DMS114 treated with DMSO at 0.1 percent for 48 hours (cell line): ENCODE measurements at regions not wholly inside any gene's neighbourhood (a gene's known extent, or its start where the extent isn't known, plus 50 kb on each side); places are given as distances from the start of the nearest gene placed in this dataset.

ENCODE experiments used
- DNase-seq: peaks from one replicate; lab custom pipeline; 2025; ENCODE audit not compliant: unreplicated experiment; lab: John Stamatoyannopoulos, UW

GRCh38 chr10:111873041-111873440, 310.5 kb downstream of the GPAM start:
- no peak for DNase-seq

- no peak for DNase-seq
Observed at GRCh38 chr10:111873621-111874135, 309.9 kb downstream of the GPAM start.

GRCh38 chr10:111874576-111874975, 309.0 kb downstream of the GPAM start:
- no peak for DNase-seq

DNA sequence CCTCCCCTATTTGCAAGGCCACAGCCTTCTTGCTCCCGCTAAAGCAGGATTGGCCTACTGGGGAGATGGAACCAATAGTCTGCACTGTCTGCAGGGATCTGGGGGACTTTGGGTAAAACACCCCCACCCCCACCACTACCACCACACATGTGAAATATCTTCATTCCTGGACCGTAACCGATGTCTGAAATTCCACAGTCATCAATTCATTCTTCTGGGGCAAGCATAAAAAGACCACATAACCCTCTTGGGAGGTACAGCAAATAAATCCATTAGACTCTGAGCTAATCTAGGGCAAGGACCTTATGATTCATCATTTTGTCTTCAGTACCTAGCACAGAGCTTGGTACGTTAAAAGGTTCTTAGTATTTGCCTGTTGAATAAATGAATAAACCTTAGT, 307.8 kb downstream of the GPAM start:
- DNase-seq: no peak

GRCh38 chr10:111877258-111877657, 306.3 kb downstream of the GPAM start:
- no peak for DNase-seq

DNA sequence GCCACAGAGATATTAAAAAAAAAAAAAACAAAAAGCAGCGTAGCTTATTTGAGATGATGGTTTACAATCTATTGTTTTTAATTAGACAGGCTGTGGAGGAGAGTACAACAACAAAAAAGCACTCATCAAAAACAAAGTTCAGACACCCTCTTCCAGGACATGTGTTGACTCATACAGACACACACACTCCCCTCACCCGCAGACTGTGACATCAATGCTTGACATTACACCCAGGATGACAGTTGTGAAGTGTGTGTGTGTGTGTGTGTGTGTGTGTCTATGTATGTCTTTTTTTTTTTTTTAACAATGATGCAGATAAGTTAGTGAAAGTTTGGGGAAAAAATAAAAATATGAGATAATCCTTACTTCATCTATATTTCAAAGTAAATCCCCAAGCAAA, 303.6 kb downstream of the GPAM start:
- no peak for DNase-seq

DNA sequence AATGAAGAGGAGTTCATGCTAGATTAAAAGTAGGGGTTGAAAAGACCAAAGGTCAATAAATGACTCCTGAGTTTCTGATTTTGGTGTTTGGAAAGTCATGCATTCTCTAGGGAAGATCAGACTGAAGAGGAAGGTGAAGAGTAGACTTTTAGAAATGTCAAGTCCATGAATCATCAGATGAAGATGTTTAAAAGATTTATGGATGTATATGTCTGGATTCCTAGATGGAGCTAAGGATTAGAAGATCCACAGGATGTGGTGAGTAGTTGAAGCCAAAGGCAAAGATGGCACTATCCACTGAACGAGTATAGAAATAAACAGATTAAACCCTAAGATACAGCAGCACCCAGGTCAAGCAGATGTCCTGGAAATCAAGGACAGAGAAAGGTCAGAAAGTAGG, 298.5 kb downstream of the GPAM start:
- no peak for DNase-seq

GRCh38 chr10:111885919-111886318, 297.6 kb downstream of the GPAM start:
- no peak for DNase-seq

DNA sequence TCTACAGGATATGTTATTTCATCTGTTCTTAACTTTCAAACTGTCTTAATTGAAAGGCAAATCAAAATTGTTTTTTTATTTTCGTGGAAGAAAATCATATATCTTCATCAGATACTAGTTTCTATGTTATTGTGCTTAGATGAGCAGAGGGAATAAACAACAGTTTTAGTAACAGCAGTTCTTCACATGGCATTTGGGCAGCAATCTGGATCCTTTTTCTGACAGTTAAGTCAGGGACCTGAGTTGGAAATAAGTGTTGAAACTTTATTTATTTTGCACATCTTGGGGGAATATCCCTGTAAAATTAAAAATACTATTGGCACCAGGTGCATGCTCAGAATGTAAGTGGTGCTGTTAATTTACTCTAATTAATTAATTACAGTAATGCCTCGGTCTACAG, 296.3 kb downstream of the GPAM start:
- DNase-seq: no peak

DNA sequence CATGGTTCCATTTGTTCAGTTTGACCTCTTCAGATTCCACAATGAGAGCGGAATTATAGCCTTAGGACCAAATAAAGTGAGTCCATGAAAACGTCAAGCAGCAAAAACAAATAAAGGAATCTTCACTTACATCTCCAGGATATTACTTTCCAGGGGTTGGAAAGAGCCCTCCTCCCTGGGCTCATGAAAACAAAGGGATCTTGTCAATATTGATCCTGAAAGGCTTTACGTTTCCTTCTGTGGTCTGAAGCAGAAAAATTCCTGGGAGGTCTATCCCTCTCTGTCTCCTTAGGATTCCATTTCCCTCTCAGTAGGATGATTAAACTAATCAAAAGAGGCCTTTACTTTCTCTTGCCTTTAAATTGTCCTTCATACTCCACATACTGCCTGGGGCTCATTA, 293.5 kb downstream of the GPAM start:
- no peak for DNase-seq

- no peak for DNase-seq
Observed at GRCh38 chr10:111916011-111916410, 267.6 kb downstream of the GPAM start.

- DNase-seq: no peak
Observed at GRCh38 chr10:111921821-111922220, 261.7 kb downstream of the GPAM start.

DNA sequence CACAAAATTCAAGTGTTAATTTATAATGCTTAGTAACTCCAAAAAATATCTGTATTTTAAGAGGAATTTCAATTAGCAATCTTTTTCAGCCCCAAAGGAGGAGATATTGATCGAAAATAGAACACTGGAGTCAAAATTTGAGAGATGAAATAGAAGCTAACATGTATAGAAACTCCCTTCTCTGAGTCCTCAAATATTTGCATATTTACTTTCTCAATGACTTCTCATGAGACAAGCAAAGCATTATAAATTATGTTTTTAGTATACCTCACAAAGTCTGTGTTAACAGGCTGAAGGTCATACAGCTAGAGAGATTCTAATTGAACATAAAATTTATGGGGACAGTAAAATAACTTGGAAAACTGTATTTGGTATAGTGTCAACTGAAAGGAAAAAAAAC, 260.5 kb downstream of the GPAM start:
- no peak for DNase-seq

DNA sequence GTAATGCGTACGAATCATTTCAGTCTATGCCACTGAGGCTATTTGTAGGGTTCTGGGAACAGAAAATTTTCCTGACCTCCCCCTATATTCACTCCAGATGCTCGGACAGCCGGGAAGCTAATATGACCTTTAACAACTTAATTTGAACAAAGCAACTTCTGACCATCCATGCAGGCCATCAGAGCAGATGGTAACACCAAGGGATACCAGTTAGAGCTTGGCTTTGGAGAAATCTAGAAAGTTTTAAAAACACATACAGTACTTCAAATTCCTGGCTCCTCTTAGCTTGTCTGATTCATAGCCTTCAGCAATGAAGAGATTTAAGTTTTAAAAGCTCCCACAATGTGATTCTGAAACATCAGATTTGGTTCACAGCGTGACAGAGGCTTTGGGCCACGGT, 257.3 kb downstream of the GPAM start:
- DNase-seq: no peak

- no peak for DNase-seq
Observed at GRCh38 chr10:111933937-111934336, 249.6 kb downstream of the GPAM start.

- no peak for DNase-seq
Observed at GRCh38 chr10:111934931-111935330, 248.6 kb downstream of the GPAM start.

GRCh38 chr10:111936143-111936542, 247.4 kb downstream of the GPAM start:
- DNase-seq: no peak

GRCh38 chr10:111944331-111944730, 239.2 kb downstream of the GPAM start:
- no peak for DNase-seq

DNA sequence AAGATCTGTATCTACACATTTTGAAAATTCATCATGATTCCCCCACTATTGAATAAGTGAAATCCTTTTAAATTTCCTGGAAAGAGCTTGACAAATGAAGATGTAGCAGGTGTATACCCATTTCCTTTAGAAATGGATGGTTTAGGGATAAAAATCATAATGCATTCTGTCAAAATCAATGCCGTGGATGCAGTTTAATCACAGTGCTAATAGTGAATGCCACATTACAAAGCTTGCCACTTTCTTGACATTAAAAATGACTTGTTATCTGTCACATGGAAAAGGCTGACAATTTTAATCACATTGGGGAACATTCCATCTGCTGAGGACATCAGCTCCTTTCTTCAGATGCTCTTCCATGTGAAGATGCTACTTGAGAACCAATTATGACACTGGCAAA, 229.6 kb downstream of the GPAM start:
- DNase-seq: no peak

GRCh38 chr10:111954386-111954785, 229.2 kb downstream of the GPAM start:
- DNase-seq: no peak

DNA sequence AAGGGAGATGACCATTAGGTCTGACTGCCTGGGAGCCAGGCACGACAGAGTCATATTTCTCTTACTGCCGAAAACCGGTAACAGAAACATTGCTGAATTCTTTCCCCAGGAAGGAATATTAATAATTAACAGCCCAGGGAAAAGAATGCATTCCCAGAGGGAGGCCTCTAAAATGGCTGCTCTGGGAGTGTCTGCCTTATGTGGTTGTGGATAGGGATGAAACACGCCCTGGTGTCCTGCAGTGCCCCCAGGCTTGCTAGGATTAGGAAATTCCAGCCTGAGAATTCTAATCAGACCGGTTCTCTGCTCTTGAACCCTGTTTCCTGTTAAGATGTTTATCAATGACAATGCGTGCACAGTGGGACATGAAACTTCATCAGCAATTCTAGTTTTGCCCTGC, 226.7 kb downstream of the GPAM start:
- no peak for DNase-seq

DNA sequence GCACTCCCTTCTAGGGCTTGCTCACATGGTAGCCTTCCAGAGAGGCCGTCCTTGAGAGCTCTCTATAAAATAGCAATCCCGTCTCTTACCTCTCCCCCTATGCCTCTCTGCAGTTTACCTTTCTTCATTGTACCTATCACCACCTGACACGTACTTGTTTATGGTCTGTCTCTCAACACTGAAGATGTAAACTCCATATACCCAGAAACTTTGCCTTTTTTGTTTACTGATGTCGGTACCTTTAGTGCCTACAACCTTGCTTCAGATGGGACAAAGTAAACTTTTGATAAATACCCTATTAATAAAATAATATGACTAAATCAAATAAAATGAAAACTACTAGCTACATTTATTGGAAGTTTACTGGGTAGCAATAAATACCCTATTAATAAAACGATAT, 220.6 kb downstream of the GPAM start:
- DNase-seq: no peak

DNA sequence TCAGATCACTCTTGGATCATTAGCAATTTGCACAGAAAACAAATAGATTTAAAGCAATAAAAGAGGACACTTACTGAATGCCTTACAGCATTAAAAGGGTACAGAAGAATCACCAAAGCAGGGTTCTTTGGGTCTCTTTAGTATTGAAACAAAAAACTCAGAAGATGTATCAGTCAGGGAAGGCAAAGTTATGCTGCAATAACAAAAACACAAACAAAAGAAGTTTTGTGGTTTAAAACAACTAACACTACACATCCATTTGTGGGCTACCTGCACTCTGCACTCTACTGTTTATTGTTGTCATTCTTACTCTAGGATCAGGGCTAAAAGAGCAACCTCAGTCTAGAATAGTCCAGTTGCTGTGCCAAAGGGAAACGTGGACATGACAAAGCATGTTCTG, 216.4 kb downstream of the GPAM start:
- DNase-seq: no peak

DNA sequence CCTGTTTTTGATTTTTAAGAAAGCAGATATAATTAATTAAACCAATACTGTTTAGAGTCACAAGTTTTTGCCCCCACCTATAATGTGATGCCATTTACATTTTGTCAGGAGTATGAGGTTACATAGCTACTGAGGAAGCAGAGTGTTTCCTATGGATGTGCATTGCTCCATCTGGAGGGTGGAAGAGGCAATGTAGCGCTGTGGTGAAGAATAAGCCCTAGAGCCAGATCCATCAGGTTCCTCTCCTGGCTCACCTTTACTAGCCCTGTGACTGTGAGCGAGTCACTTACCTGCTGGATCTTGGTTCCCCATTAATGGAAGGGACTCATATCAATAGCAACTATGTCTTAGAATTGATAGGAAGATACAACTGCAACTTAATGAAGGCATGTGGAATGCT, 216.0 kb downstream of the GPAM start:
- no peak for DNase-seq
